Activated naive CD8-positive, alpha-beta T cell (primary cell): ENCODE measurements at regions not wholly inside any gene's neighbourhood (a gene's known extent, or its start where the extent isn't known, plus 50 kb on each side); places are given as distances from the start of the nearest gene placed in this dataset.
"Not testable (repeated sequence)": the region's sequence is repeated elsewhere in the genome, so short reads cannot be mapped to it uniquely, and the experiment has no call there.

Source experiments
- H3K27ac Mint-ChIP-seq: one replicate; pipeline ENCODE4 v1.8.0; 2021; ENCODE audit warnings: mixed read lengths
- H3K27me3 Mint-ChIP-seq: one replicate; pipeline ENCODE4 v1.8.0; 2021; ENCODE audit warnings: mixed read lengths
- H3K36me3 Mint-ChIP-seq: one replicate; pipeline ENCODE4 v1.8.0; 2021; ENCODE audit warnings: mixed read lengths
- H3K4me1 Mint-ChIP-seq: one replicate; pipeline ENCODE4 v1.8.0; 2021; ENCODE audit warnings: low read depth, mixed read lengths
- H3K4me3 Mint-ChIP-seq: one replicate; pipeline ENCODE4 v1.8.0; 2021; ENCODE audit warnings: mild to moderate bottlenecking, mixed read lengths
- H3K9me3 Mint-ChIP-seq: one replicate; pipeline ENCODE4 v1.8.0; 2021; ENCODE audit warnings: low read depth, mixed read lengths

- peaks cover 1% of the 10 kb centered on the region for H3K27me3 Mint-ChIP-seq
- no peak overlapping the region for H3K27ac Mint-ChIP-seq
- H3K4me3 Mint-ChIP-seq, result no peak overlapping the region
- no peaks in the 10 kb centered on the region for H3K36me3 Mint-ChIP-seq
- no peaks in the 10 kb centered on the region for H3K9me3 Mint-ChIP-seq
- H3K4me1 Mint-ChIP-seq, result no peaks in the 10 kb centered on the region
These were observed 505.1 kb downstream of the IRS2 start for GRCh38 chr13:109281017-109281902.

GRCh38 chr13:109276261-109276660, 510.1 kb downstream of the IRS2 start:
- Mint-ChIP-seq H3K9me3 (no peaks in the 10 kb centered on the region), H3K27me3 (peaks cover 6% of the 10 kb centered on the region), H3K4me1 (no peaks in the 10 kb centered on the region), H3K27ac (no peak overlapping the region), H3K4me3 (no peak overlapping the region), H3K36me3 (no peaks in the 10 kb centered on the region)

GRCh38 chr13:109275852-109276251, 510.5 kb downstream of the IRS2 start:
- H3K36me3 Mint-ChIP-seq, result no peaks in the 10 kb centered on the region
- no peak overlapping the region for H3K27ac Mint-ChIP-seq
- no peaks in the 10 kb centered on the region for H3K9me3 Mint-ChIP-seq
- H3K27me3 Mint-ChIP-seq, result peaks cover 6% of the 10 kb centered on the region
- no peaks in the 10 kb centered on the region for H3K4me1 Mint-ChIP-seq
- H3K4me3 Mint-ChIP-seq, result no peak overlapping the region

- H3K36me3 Mint-ChIP-seq, result no peaks in the 10 kb centered on the region
- H3K27me3 Mint-ChIP-seq, result peaks cover 6% of the 10 kb centered on the region
- H3K4me1 Mint-ChIP-seq, result no peaks in the 10 kb centered on the region
- no peaks in the 10 kb centered on the region for H3K9me3 Mint-ChIP-seq
- no peak overlapping the region for H3K4me3 Mint-ChIP-seq
- no peak overlapping the region for H3K27ac Mint-ChIP-seq
These were observed 511.1 kb downstream of the IRS2 start for GRCh38 chr13:109275139-109275745.

- Mint-ChIP-seq H3K9me3 (no peaks in the 10 kb centered on the region), H3K36me3 (no peaks in the 10 kb centered on the region), H3K27ac (no peak overlapping the region), H3K4me3 (no peak overlapping the region), H3K27me3 (peaks cover 6% of the 10 kb centered on the region), H3K4me1 (no peaks in the 10 kb centered on the region)
These were observed 512.1 kb downstream of the IRS2 start for GRCh38 chr13:109274188-109274821.

GRCh38 chr13:109273326-109273751, 513.0 kb downstream of the IRS2 start:
- Mint-ChIP-seq H3K27ac (no peak overlapping the region), H3K36me3 (no peaks in the 10 kb centered on the region), H3K4me3 (no peak overlapping the region), H3K27me3 (peaks cover 5% of the 10 kb centered on the region), H3K4me1 (no peaks in the 10 kb centered on the region), H3K9me3 (no peaks in the 10 kb centered on the region)

GRCh38 chr13:109272595-109273325, 513.6 kb downstream of the IRS2 start:
- H3K27me3 Mint-ChIP-seq, result peaks cover 8% of the 10 kb centered on the region
- no peaks in the 10 kb centered on the region for H3K36me3 Mint-ChIP-seq
- no peak overlapping the region for H3K4me3 Mint-ChIP-seq
- H3K27ac Mint-ChIP-seq, result no peak overlapping the region
- H3K9me3 Mint-ChIP-seq, result no peaks in the 10 kb centered on the region
- no peaks in the 10 kb centered on the region for H3K4me1 Mint-ChIP-seq

GRCh38 chr13:109271555-109272541, 514.5 kb downstream of the IRS2 start:
- no peak overlapping the region for H3K27ac Mint-ChIP-seq
- no peaks in the 10 kb centered on the region for H3K9me3 Mint-ChIP-seq
- peaks cover 8% of the 10 kb centered on the region for H3K27me3 Mint-ChIP-seq
- no peaks in the 10 kb centered on the region for H3K4me1 Mint-ChIP-seq
- no peaks in the 10 kb centered on the region for H3K36me3 Mint-ChIP-seq
- H3K4me3 Mint-ChIP-seq, result no peak overlapping the region

- H3K9me3 Mint-ChIP-seq, result no peaks in the 10 kb centered on the region
- H3K36me3 Mint-ChIP-seq, result no peaks in the 10 kb centered on the region
- H3K27ac Mint-ChIP-seq, result no peak overlapping the region
- no peaks in the 10 kb centered on the region for H3K4me1 Mint-ChIP-seq
- no peak overlapping the region for H3K4me3 Mint-ChIP-seq
- peaks cover 10% of the 10 kb centered on the region for H3K27me3 Mint-ChIP-seq
These were observed 515.3 kb downstream of the IRS2 start for GRCh38 chr13:109271061-109271460.

- not testable (repeated sequence) for H3K36me3 Mint-ChIP-seq, H3K27me3 Mint-ChIP-seq
These were observed 517.0 kb downstream of the IRS2 start for GRCh38 chr13:109269381-109269780.

GRCh38 chr13:109268492-109268891, 517.9 kb downstream of the IRS2 start:
- H3K27ac Mint-ChIP-seq, H3K27me3 Mint-ChIP-seq, H3K9me3 Mint-ChIP-seq, H3K4me1 Mint-ChIP-seq, H3K4me3 Mint-ChIP-seq, H3K36me3 Mint-ChIP-seq: not testable (repeated sequence)

More at GRCh38 chr13:109269381-109269780, 517.0 kb downstream of the IRS2 start:
- H3K4me1 Mint-ChIP-seq, H3K27ac Mint-ChIP-seq, H3K9me3 Mint-ChIP-seq, H3K4me3 Mint-ChIP-seq: not testable (repeated sequence)

- not testable (repeated sequence) for H3K27ac Mint-ChIP-seq, H3K4me3 Mint-ChIP-seq, H3K36me3 Mint-ChIP-seq, H3K4me1 Mint-ChIP-seq, H3K27me3 Mint-ChIP-seq, H3K9me3 Mint-ChIP-seq
These were observed 519.0 kb downstream of the IRS2 start for GRCh38 chr13:109267400-109267799.

GRCh38 chr13:109265438-109265742, 521.0 kb downstream of the IRS2 start:
- not testable (repeated sequence) for H3K27ac Mint-ChIP-seq, H3K4me3 Mint-ChIP-seq, H3K9me3 Mint-ChIP-seq, H3K36me3 Mint-ChIP-seq, H3K4me1 Mint-ChIP-seq, H3K27me3 Mint-ChIP-seq
